ENCODE measurements at regions not wholly inside any gene's neighbourhood (a gene's known extent, or its start where the extent isn't known, plus 50 kb on each side); places are given as distances from the start of the nearest gene placed in this dataset.

- H3K27me3 ChIP-seq (ENCODE audit: insufficient read depth, poor library complexity, severe bottlenecking): no peaks in the 10 kb centered on the region
- peak; percentile 52; the same call in 2 of the 3 replicates for ATAC-seq (ENCODE audit: low read depth)
- H3K4me3 ChIP-seq (ENCODE audit: severe bottlenecking): no peak overlapping the region
- H3K27ac ChIP-seq (ENCODE audit: poor library complexity, severe bottlenecking): no peak overlapping the region
- no peaks in the 10 kb centered on the region for H3K36me3 ChIP-seq (ENCODE audit: low read depth)
- H3K4me1 ChIP-seq (ENCODE audit: insufficient read depth, poor library complexity, severe bottlenecking): no peaks in the 10 kb centered on the region
- no peaks in the 10 kb centered on the region for H3K9me3 ChIP-seq (ENCODE audit: severe bottlenecking)
- DNase-seq (ENCODE audit: low spot score): no peak
- TF ChIP-seq CTCF (IDR thresholded peaks at IDR 0.05; ENCODE audit: poor library complexity, severe bottlenecking): peak; percentile 43
Measured at GRCh38 chr10:83991986-83992753, 147.1 kb upstream of the GHITM start.

GRCh38 chr10:83994325-83994724 lies 145.0 kb upstream of the GHITM start:
- no peak overlapping the region for H3K27ac ChIP-seq (ENCODE audit: poor library complexity, severe bottlenecking)
- no peaks in the 10 kb centered on the region for H3K36me3 ChIP-seq (ENCODE audit: low read depth)
- no peaks in the 10 kb centered on the region for H3K4me1 ChIP-seq (ENCODE audit: insufficient read depth, poor library complexity, severe bottlenecking)
- H3K4me3 ChIP-seq (ENCODE audit: severe bottlenecking): no peak overlapping the region
- H3K9me3 ChIP-seq (ENCODE audit: severe bottlenecking): no peaks in the 10 kb centered on the region
- DNase-seq (ENCODE audit: low spot score) (no peak), ATAC-seq (ENCODE audit: low read depth) (no peak)
- H3K27me3 ChIP-seq (ENCODE audit: insufficient read depth, poor library complexity, severe bottlenecking): no peaks in the 10 kb centered on the region
- no peak for TF ChIP-seq CTCF (IDR thresholded peaks at IDR 0.05; ENCODE audit: poor library complexity, severe bottlenecking)

- no peaks in the 10 kb centered on the region for H3K27me3 ChIP-seq (ENCODE audit: insufficient read depth, poor library complexity, severe bottlenecking)
- H3K27ac ChIP-seq (ENCODE audit: poor library complexity, severe bottlenecking): no peak overlapping the region
- ATAC-seq (ENCODE audit: low read depth) (no peak), DNase-seq (ENCODE audit: low spot score) (no peak)
- H3K4me1 ChIP-seq (ENCODE audit: insufficient read depth, poor library complexity, severe bottlenecking): no peaks in the 10 kb centered on the region
- H3K4me3 ChIP-seq (ENCODE audit: severe bottlenecking): no peak overlapping the region
- no peaks in the 10 kb centered on the region for H3K9me3 ChIP-seq (ENCODE audit: severe bottlenecking)
- no peak for TF ChIP-seq CTCF (IDR thresholded peaks at IDR 0.05; ENCODE audit: poor library complexity, severe bottlenecking)
- no peaks in the 10 kb centered on the region for H3K36me3 ChIP-seq (ENCODE audit: low read depth)
Measured at GRCh38 chr10:83995738-83996331, 143.5 kb upstream of the GHITM start.

- DNase-seq (ENCODE audit: low spot score) (no peak), ATAC-seq (ENCODE audit: low read depth) (no peak)
- no peak overlapping the region for H3K4me3 ChIP-seq (ENCODE audit: severe bottlenecking)
- no peak overlapping the region for H3K27ac ChIP-seq (ENCODE audit: poor library complexity, severe bottlenecking)
- H3K36me3 ChIP-seq (ENCODE audit: low read depth): no peaks in the 10 kb centered on the region
- H3K4me1 ChIP-seq (ENCODE audit: insufficient read depth, poor library complexity, severe bottlenecking): no peaks in the 10 kb centered on the region
- no peaks in the 10 kb centered on the region for H3K27me3 ChIP-seq (ENCODE audit: insufficient read depth, poor library complexity, severe bottlenecking)
- no peak for TF ChIP-seq CTCF (IDR thresholded peaks at IDR 0.05; ENCODE audit: poor library complexity, severe bottlenecking)
- H3K9me3 ChIP-seq (ENCODE audit: severe bottlenecking): no peaks in the 10 kb centered on the region
Measured at GRCh38 chr10:84004221-84004620, 135.1 kb upstream of the GHITM start.

- no peaks in the 10 kb centered on the region for H3K36me3 ChIP-seq (ENCODE audit: low read depth)
- H3K4me1 ChIP-seq (ENCODE audit: insufficient read depth, poor library complexity, severe bottlenecking): no peaks in the 10 kb centered on the region
Measured at GRCh38 chr10:84005403-84005802, 133.9 kb upstream of the GHITM start.

More at GRCh38 chr10:84005403-84005802, 133.9 kb upstream of the GHITM start:
- DNase-seq (ENCODE audit: low spot score) (no peak), ATAC-seq (ENCODE audit: low read depth) (no peak)
- H3K27me3 ChIP-seq (ENCODE audit: insufficient read depth, poor library complexity, severe bottlenecking): no peaks in the 10 kb centered on the region
- no peak for TF ChIP-seq CTCF (IDR thresholded peaks at IDR 0.05; ENCODE audit: poor library complexity, severe bottlenecking)
- H3K4me3 ChIP-seq (ENCODE audit: severe bottlenecking): no peak overlapping the region
- no peak overlapping the region for H3K27ac ChIP-seq (ENCODE audit: poor library complexity, severe bottlenecking)
- H3K9me3 ChIP-seq (ENCODE audit: severe bottlenecking): no peaks in the 10 kb centered on the region

Measured in RWPE2 (cell line).